Activated CD4-positive, alpha-beta T cell treated with anti-CD3 and anti-CD28 coated beads, Interleukin-2, amount 50 U/mL, for 16 hours (primary cell): ENCODE measurements at regions not wholly inside any gene's neighbourhood (a gene's known extent, or its start where the extent isn't known, plus 50 kb on each side); places are given as distances from the start of the nearest gene placed in this dataset.
A peak's percentile ranks its signal among the peaks of the same experiment; 100 is the strongest.

ENCODE experiments used
- DNase-seq: peaks from one replicate; pipeline ENCODE4 v3.0.0-alpha.2; 2020

DNA sequence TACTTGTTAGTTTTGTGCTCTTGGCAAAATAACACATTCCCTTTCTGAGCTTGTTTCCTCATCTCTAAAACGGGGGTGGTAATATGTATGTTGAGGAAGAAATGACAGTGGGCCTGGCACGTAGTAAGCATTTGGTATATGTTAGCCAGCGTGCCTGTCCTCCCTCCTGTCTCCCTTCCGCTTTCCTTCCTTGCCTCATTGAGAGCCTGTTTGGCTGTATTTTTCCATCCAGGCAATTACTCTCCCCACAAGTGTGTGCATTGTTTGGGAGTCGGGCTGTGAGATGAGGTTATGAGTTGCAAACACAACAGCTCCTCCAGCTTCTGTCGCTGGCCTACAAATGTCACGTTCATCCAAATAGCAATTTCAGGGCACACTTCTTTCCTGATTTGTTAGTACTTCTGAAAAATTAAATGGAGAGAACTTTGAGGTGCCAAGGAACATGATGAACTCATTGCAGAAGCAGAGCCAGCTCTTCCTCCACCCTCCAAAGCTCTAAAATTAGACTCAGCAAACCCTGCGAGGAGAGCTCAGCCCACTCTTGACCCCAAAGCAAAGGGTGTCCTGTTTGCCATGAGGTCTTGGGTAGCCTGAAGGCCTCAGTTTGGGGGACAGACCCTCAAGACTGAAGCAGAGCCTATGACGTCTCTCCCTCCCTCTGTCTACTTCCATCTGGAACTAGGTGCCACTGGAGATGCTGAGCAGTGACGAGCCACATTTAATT is 50.7 kb upstream of the TOX2 start:
- no peak for DNase-seq

DNA sequence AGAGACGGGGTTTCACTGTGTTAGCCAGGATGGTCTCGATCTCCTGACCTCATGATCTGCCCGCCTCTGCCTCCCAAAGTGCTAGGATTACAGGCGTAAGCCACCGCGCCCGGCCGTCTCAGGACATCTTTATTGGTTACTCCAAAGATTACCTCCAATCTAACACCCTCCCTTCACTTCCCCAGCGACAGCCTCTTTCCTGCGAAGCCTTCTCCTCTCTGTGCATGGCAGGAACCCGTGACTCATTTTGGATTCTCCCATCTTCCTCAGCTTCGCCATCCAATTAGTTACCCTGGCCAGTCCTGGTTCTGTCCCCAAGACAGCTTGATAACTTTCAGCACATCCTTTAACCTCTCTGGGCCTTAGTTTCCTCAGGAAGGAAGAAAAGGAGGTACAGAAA is 51.3 kb upstream of the TOX2 start:
- DNase-seq: no peak

DNA sequence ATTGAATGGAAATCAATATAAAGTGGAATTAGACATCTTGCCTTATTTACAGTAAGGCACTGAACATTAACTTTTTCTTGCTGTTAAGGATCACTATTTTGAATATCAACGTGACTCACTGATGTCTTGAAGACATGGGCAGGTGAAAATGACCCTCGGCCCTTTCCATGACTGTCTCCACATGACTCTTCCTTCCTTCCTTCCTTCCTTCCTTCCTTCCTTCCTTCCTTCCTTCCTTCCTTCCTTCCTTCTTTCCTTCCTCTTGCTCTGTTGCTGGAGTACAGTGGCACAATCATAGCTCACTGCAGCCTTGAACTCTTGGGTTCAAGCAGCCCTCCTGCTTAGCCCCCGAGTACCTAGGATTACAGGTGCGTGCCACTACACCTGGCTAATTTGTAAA is 52.2 kb upstream of the TOX2 start:
- no peak for DNase-seq

GRCh38 chr20:43859994-43860393 is 54.7 kb upstream of the TOX2 start:
- DNase-seq: no peak

DNA sequence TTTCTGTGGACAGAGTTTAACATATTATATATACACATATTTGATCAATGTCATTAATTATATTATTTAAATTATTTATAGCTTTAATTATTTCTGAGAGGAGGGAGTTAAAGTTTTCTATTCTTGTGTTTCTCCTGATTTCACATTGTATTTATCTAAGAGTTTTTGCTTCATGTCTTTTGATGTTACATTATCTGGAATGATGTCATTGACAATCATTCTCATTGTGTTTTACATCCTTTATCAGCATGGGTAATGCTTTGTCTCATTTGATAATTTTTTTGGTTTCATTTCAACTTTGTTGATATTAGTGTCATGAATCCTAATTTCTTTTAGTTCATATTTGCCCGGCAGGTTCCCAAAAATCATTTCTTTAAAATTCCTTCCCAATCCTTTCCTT is 56.7 kb upstream of the TOX2 start:
- no peak for DNase-seq

DNA sequence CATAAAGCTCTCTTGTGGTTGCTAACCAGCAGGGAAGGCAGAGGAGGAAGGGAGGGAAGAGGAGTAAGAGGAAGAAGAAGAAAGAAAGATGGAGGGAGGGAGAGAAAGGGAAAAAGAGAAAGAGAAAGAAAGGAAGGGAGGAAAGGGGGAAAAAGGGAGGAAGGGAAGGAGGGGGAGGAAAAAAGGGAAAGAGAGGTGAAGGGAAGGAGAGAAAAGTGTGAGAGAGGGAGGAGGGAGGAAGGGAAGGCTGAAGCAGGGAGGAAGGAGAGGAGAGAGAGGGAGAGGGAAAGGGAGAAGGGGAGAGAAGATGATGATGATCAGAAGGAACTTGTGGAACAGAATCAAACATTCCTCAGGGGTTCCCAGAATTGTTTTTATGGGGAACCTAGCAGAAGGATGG is 57.5 kb upstream of the TOX2 start:
- no peak for DNase-seq

- DNase-seq: no peak
Measured at GRCh38 chr20:43855803-43856202, 58.8 kb upstream of the TOX2 start.

DNA sequence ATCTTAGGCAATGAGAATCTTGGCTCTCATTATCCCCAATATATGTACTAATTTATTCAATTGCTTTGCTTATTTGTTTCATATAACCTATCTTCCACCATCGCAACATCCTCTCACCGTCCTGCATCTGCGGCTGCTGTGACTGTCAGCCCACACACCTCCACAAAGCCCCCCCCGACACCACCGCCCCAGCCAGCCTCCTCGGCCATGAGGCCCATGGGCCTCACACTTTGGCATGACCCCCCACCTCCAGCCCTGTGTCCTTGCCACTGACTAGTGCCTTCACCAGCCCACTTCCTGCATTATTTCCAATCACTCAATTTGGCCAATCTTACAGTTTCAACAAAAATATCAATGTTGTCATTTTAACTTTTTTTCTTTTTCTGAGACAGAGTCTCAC is 60.7 kb upstream of the TOX2 start:
- DNase-seq: no peak

DNA sequence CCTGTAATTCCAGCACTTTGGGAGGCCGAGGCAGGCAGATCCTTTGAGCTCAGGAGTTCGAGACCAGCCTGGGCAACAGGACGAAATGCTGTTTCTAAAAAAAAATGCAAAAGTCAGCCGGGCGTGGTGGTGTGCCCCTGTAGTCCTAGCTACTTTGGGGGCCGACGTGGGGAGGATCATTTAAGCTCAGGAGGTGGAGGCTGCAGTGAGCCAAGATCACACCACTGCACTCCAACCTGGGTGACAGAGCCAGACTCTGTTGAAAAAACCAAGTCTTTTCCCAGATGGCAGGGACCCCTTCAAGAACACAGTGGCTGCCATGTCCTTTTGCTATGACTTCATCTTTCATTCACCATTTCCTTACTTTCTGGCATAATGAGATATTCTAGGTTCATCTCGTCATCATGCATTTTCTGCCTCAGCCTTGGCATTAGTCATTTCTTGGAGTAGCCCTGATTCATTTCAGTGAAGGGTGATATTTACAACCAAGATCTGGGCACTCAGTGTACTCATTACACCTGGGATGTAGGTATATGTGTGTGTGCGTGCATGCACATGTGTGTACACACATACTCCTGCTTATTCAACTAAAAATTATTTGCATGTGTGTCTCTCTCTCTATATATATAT is 61.4 kb upstream of the TOX2 start:
- no peak for DNase-seq

DNA sequence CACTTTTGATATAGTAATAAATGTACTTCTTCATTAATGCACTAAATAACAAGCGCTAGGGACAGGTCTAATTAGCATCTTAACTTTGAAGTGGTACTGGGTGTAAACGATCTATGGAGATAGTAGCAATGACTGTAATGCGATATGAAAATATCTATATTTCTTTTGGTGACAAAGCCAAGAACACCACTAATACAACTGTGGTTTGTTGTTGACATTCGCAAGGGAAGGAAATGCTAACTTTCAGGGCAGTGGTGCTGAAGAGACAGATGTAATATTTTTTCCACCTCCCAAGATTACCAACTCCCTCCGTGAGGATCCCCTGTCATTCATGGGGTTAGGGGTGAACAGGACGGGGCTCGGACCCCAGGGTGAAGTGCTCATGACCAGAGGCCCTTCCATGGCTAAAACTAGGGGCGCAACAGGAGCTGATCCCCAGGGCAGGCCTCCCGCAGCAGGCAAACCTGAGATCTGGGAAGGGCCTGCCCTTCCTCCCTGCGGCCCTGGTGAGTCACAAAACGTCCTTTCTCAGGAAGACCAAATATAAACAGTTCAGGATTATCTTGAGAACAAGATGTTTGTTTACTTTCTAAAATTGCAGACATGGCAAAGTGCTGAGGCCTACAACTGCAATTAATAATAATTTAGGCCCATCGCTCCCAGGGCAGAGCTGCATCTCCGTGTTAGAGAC is 65.0 kb upstream of the TOX2 start:
- no peak for DNase-seq

DNA sequence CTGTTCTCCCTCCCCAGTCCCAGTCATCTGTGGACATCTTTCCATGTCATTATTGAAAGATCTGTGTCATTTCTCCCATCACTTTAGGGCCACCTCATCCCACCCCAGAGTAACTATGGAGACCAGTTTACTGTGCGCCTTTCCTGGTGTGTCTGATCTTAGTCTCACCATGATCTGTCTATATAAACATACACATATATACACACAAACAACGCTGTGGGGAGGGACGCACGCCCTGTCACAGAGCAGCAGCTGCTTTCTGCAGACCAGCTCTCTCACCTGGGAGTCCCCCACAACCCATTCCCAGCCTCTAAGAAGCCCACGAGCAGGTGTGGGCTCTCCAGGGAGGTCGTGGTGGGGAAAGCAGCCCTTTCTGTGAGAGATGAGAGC is 68.1 kb upstream of the TOX2 start:
- DNase-seq: peak; percentile 37

DNA sequence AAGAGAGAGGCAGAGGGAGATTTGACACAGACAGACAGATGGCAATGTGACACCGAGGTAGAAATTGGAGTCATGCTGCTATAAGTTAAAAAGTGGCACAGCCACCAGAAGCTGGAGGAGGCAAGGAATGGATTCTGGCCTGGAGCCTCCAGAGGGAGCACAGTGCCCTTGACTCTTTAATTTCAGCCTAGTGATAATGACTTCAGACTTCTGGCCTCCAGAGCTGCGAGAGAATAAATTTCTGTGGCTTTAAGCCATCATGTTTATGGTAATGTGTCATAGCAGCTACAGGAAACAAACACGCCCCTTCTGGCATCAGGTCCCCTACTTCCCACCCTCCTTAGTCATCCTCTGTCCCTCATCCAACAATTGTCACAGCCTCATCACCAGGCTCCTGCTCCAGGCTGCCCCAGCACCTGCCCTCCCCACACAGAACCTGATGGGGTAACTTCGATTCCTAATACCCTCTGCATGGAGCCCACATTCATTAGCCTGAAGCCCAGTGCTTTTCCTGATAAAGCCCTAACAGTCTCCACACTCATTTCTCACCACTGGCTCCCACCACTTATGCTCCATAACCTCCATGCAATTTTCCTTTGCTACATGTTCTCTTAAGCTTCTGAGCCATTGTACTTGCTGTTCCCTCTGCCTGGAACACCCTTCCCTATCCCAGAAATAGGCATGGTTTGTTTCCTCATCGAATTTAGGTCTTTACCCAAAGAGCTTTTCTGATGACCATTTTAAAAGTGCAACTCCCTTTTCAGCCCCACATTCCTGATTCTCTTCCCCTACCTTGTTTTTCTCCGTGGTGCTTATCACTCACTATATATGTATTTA is 69.7 kb upstream of the TOX2 start:
- DNase-seq: peak; percentile 33

DNA sequence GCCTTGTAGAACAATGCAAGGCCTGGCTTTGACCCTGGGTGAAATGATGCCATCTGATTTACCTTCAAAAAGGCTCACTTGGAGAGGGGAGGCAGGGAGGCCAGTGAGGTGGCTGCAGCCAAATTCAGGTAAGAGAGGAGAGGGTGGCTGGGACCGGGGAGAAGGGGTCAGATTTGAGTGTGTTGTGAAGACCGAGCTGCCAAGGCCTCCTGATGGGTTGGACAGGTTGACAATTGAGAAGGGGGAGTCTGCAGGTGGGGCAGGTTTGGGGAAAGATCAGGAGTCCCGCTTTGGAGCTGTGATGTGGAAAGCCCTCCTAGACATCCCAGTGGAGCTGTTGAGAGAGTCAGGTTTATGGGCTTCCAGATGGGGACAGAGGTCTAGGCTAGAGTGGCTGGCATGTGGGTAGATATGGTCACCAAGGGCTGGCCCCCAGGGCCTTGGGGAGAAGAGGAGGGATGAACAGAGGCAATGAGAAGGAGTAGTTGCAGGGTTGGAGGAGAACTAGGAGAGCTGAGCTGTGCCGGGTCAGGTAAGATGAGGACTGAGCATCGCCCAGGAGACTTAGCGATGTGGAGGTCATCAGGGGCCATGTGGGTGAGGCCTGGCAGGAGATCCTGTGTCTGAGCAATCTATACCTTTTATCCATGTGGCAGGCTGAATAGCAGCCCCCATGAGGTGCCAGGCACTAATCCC is 70.5 kb upstream of the TOX2 start:
- DNase-seq: no peak

DNA sequence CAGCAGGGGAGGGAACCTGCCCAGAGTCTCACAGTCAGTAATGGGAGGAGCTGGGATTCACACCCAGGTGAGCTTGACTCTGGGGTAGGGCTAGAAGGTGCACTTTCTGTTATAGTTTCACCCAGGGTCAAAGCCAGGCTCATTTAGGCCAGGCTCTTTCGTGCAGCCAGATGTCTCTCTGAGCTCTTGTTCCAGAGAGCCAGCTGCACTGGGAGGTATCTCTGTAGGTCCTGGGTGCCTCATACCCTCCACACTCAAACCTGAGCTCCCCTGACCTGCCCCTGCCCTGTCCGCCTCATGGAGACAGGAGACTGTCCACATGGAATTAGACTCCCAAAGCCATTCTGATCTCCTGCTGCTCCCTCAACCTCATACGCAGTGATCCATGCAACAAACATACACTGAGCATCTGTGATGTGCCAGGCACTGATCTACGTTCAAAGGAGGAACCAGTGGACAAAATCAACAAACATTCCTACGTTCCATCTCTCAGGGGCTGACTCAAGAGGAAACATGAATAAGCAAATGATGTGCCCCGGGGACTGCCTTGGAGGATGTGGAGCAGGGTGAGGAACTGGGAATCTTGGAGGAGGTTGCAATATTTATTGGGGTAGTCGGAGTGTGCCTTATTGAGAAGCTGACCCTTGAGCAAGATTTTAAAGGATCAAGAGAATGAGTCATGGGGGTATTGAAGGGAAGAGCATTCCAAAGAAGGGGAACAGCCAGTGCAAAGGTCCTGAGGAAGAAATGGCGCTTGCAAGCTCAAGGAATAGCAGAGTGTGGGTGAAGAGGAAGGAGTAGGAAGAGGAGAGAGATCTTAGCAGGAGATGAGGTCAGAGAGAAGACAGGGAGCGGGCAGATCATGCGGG is 71.3 kb upstream of the TOX2 start:
- no peak for DNase-seq

DNA sequence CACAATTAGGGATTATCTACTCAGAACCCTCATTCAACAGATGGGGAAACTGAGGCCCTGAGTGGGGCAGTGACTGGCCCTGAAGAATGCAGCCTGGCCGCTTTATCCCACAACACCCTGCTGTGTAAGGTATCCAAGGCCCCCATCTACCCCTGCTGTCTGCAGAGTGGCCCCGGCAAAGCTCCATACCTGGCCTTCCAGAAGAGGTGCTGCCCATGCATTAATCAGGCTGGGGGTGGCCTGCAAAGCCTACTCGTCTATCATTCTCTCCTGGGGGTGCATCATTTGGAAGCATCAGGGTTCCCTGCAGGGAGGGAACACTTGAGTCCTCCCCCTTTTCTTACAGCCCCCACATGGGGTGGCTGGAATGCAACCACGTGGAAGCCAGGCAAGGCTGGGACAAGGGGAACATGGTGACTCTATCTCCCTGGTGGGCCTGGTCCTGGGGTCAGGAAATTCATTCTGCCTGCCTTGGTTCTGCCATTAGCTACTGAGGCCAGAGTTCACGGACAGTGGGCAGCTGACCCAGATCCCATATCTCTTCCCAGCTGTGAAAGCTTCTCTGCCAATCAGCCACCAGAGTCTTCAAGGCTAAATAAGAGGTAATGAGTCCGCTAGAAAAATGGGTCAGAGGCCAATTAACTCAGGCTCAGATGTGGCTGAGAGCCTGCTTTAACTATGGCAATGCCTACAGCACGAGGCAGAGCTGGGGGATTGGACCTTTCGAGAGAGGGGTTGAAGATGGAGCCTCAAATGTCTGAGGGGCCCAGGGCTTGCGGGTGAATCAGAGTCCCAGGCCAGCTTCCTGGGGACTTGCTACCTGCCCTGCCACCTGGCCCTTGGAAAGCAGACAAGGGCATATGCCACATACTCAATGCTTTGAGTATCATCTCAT is 72.3 kb upstream of the TOX2 start:
- no peak for DNase-seq

DNA sequence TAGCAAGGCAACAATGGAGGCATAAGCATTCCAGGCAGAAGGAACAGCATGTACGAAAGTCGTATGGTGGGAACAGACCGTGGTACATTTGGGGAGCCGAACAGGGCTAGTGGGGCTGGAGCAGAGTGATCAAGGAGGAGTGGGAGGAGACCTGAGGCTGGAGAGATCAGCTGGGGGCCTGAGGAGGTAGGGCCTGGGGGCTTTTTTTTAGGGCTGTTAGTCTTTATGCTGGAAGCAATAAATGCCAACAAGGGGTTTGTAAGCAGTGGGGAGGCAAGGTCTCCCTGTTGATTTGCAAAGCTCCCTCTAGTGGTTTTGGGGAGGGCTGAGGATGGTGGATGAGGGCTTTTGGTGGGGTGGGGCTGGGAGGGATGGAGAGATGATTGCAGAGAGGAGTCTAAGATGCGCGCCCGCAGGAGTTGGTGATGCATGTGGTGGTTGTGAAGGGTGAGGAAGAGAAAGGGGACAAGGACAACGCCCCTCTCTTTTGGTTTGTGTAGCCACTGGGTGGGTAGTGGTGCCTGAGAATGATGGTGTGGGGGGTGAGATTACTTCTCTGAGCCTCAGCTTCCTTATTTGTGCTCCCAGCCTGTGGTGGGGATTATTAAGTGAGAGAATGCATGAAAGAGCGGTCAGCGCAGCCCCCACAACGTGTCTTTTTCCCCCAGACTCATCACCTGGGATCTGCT is 74.1 kb upstream of the TOX2 start:
- DNase-seq: peak; percentile 74

DNA sequence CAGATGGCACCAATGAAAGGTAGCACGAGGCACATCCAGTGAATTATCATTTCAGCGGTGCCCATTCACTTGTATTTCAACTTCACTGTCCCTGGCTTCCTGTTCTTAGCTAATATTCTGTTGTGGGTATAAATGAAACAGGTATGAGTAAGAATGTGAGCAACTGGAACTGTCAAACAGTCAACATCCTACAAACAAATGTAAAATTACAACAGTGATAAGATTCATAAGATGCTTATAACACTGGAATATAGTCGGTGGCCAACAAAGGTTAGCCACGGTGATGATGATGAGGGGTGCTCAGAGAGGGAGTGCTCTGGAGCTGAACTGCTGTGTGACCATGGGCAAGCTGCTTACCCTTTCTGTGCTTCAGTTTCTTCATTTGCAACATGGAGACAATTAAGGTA is 74.9 kb upstream of the TOX2 start:
- peak; percentile 84 for DNase-seq

DNA sequence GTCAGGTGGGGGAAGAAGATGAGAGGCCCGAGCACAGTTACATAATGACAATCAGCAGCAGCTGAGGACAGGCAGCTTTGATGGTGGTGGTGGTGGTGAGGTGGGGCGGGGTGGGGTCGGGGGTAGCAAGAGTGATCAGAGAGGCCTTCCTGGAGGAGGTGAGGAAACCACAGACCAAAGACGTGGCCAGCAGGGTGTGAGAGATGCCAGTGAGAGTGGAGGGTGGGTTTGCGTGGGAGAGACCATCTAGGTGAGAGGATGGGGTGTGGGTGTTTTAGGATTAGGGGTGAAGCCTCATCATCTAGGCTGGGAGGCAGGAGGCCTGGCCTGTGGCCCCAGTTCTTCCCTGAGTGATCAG is 76.0 kb upstream of the TOX2 start:
- DNase-seq: peak; percentile 58

GRCh38 chr20:43837856-43838702 is 76.6 kb upstream of the TOX2 start:
- DNase-seq: no peak
